Inflammatory macrophage treated with lipopolysaccharide for 4 hours (primary cell): ENCODE measurements at regions not wholly inside any gene's neighbourhood (a gene's known extent, or its start where the extent isn't known, plus 50 kb on each side); places are given as distances from the start of the nearest gene placed in this dataset.
A peak's percentile ranks its signal among the peaks of the same experiment; 100 is the strongest.

Source experiments
- DNase-seq: peaks from one replicate; pipeline ENCODE4 v3.0.0-alpha.2; 2020

- DNase-seq = peak; percentile 55
These were observed 539.2 kb downstream of the ACTL7B start for GRCh38 chr9:108316630-108317029.

- no peak for DNase-seq
These were observed 539.7 kb downstream of the ACTL7B start for GRCh38 chr9:108316066-108316465.

- no peak for DNase-seq
These were observed 544.0 kb downstream of the ACTL7B start for GRCh38 chr9:108311745-108312144.

- DNase-seq = no peak
These were observed 545.6 kb downstream of the ACTL7B start for GRCh38 chr9:108310202-108310601.

- DNase-seq = peak; percentile 77
These were observed 555.2 kb downstream of the ACTL7B start for GRCh38 chr9:108300306-108301287.

GRCh38 chr9:108297073-108297472 lies 558.7 kb downstream of the ACTL7B start:
- DNase-seq = peak; percentile 93

GRCh38 chr9:108296056-108296455 lies 559.7 kb downstream of the ACTL7B start:
- peak; percentile 57 for DNase-seq

- no peak for DNase-seq
These were observed 564.2 kb downstream of the ACTL7B start for GRCh38 chr9:108291586-108291932.

GRCh38 chr9:108290839-108291585 lies 564.8 kb downstream of the ACTL7B start:
- DNase-seq = no peak

- DNase-seq = no peak
These were observed 569.1 kb downstream of the ACTL7B start for GRCh38 chr9:108286638-108287206.

GRCh38 chr9:108283696-108284095 lies 572.1 kb downstream of the ACTL7B start:
- no peak for DNase-seq

GRCh38 chr9:108282872-108283271 lies 572.9 kb downstream of the ACTL7B start:
- peak; percentile 21 for DNase-seq

- DNase-seq = no peak
These were observed 574.1 kb downstream of the ACTL7B start for GRCh38 chr9:108281696-108282095.

- no peak for DNase-seq
These were observed 577.4 kb downstream of the ACTL7B start for GRCh38 chr9:108278341-108278740.

- DNase-seq = no peak
These were observed 578.6 kb downstream of the ACTL7B start for GRCh38 chr9:108277216-108277615.

GRCh38 chr9:108275906-108276305 lies 579.9 kb downstream of the ACTL7B start:
- no peak for DNase-seq

- no peak for DNase-seq
These were observed 580.8 kb downstream of the ACTL7B start for GRCh38 chr9:108274971-108275370.

GRCh38 chr9:108273988-108274387 lies 581.8 kb downstream of the ACTL7B start:
- DNase-seq = no peak

- peak; percentile 53 for DNase-seq
These were observed 583.4 kb downstream of the ACTL7B start for GRCh38 chr9:108272349-108272899.

- DNase-seq = peak; percentile 87
These were observed 584.0 kb downstream of the ACTL7B start for GRCh38 chr9:108271646-108272348.

- no peak for DNase-seq
These were observed 584.5 kb downstream of the ACTL7B start for GRCh38 chr9:108271236-108271635.

GRCh38 chr9:108270561-108270960 lies 585.2 kb downstream of the ACTL7B start:
- DNase-seq = no peak

GRCh38 chr9:108270051-108270450 lies 585.7 kb downstream of the ACTL7B start:
- DNase-seq = no peak
